Esophagus muscularis mucosa (tissue), 4 donors: ENCODE measurements at regions not wholly inside any gene's neighbourhood (a gene's known extent, or its start where the extent isn't known, plus 50 kb on each side); places are given as distances from the start of the nearest gene placed in this dataset.

Source experiments
- CTCF ChIP-seq, 3 experiments: fragments of 200-600 bp in 2 of 3; fragments of 450-650 bp in 1 of 3; sonication (generic) in 2 of 3; IDR thresholded peaks; one replicate each; pipeline ENCODE4 v1.5.1; 2017 to 2019; ENCODE audit warnings: antibody characterized with exemption in 3 of 3, mild to moderate bottlenecking in 2 of 3, moderate library complexity in 1 of 3
- EP300 ChIP-seq: sonication (generic); formaldehyde crosslinking; IDR thresholded peaks from one replicate; pipeline ENCODE4 v1.6.1; 2017; ENCODE audit warnings: antibody characterized with exemption
- POLR2AphosphoS5 ChIP-seq, 2 donors: sonication (generic); formaldehyde crosslinking; IDR thresholded peaks; one replicate each; pipeline ENCODE4 v1.6.1; 2017; ENCODE audit warnings: antibody characterized with exemption in 2 of 2

- no peak for TF ChIP-seq CTCF (IDR thresholded peaks at IDR 0.05)
- no peak for TF ChIP-seq POLR2AphosphoS5 (IDR thresholded peaks at IDR 0.05)
- no peak for TF ChIP-seq EP300
Measured at GRCh38 chr15:38846346-38846745, 281.7 kb upstream of the RASGRP1 start.
